Activated CD8-positive, alpha-beta memory T cell treated with anti-CD3 and anti-CD28 coated beads, Interleukin-2, amount 50 U/mL, for 24 hours (primary cell): ENCODE measurements at regions not wholly inside any gene's neighbourhood (a gene's known extent, or its start where the extent isn't known, plus 50 kb on each side); places are given as distances from the start of the nearest gene placed in this dataset.

Experiments
- DNase-seq: peaks from one replicate; pipeline ENCODE4 v3.0.0-alpha.2; 2020; ENCODE audit errors: extremely low read depth

DNA sequence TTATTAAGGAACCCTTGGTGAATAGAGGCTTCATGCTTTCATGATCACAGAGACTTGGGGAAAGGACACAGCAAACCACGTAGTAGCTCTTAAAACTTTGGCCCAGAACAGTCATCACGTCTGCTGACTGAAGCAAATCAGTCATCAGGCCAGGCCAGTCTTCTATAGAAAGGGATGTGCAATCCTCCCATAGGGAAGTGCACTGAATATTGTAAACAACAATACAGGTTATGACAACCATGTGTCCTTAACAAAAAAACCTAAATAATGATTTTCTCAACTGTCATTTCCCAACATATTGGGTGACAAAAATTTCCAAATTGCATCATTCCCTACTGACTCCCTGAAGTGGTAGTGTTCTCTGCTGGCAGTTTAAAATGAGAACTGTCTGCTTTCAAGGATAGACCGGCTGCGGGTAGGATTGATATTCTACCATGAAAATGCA lies 388.2 kb upstream of the CITED2 start:
- no peak for DNase-seq

DNA sequence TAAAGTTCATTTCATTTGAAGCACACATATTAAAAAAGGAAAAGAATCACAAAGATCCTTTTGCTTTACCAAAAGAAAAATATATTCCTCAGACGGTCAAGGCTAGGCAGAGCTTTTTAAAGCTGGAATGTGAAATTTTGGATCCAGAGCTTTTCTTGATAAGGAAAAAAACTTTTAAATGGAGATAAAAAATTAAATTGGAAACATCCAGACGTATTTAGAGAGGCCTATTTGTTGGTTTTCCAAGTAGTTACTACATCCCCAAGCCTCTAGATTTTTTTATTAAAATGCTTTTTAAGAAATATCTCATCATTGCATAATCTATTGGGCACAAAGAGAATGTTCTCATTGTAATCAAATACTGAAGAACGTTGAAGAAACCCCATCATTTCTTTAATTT lies 385.7 kb upstream of the CITED2 start:
- no peak for DNase-seq

DNA sequence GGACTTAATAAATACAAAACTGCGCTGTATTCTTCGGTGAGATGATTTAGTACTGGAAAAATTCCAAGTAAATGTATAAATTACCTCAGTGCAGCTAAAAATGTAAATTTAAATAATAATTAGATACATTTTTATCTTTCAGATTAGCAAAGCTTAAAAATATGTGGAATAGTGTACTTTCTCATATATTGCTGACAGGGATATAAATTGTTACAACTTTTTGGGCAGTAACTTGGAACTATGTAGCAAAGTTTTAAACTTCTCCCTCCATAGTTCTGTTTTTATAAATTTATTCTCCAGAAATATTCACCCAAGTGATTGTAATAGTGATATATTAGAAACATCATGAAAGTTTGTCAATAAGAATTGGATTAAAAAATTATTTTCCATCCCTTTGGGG lies 384.6 kb upstream of the CITED2 start:
- DNase-seq, result no peak

DNA sequence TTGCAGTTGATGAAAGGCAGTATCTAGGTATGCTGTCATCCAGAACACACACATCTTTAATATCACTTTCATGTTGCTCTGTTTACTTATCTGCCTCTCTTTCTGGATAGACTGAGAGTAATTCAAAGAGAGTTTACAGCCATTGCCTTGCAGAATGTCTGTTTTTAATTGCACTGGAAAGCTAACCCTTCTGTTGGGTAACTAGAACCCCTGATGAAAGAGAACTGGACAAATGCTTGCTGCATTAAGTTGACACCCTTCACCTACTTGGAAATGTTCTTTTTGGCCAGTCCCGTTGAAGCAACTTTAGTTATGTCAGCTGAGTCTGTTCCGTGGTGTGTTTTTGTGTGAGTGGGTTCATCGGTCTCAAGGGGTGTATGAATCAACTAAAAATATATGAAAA lies 383.8 kb upstream of the CITED2 start:
- DNase-seq, result no peak

DNA sequence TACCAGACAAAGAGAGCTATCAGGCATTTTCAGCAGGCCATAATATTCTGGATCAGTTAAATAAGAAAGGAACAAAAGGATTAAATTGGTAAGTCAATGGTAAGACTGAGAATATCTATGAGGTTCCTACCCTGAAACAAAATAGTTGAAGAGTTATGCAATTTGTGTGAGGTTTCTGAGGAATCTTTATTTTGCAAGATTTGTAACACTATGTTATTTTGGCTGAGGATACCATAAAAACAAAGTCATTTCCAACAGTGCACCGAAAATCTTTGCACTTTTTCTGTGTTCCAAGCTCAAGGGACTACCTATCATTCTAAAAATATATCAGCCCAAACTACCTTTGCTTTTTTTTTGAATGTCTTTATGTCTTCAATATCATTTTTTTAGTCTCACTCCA lies 383.3 kb upstream of the CITED2 start:
- DNase-seq, result no peak

DNA sequence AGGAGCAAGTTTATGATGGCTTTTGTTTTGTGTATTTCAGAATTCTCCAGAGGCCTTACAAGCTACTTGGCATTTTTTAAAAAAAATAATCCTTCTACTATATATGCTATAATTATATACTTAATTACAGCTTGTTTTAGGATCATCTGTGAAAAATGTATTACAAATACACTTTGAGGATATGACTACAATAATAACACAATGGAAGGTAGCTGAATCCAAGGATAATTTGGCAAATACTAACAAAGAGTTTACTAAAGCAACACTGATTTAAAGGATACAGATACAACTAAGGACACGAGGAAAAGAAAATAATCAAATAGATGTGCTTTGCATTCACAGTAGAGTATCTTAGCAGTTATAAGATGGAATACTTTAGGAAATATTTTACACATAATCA lies 381.9 kb upstream of the CITED2 start:
- DNase-seq, result no peak

DNA sequence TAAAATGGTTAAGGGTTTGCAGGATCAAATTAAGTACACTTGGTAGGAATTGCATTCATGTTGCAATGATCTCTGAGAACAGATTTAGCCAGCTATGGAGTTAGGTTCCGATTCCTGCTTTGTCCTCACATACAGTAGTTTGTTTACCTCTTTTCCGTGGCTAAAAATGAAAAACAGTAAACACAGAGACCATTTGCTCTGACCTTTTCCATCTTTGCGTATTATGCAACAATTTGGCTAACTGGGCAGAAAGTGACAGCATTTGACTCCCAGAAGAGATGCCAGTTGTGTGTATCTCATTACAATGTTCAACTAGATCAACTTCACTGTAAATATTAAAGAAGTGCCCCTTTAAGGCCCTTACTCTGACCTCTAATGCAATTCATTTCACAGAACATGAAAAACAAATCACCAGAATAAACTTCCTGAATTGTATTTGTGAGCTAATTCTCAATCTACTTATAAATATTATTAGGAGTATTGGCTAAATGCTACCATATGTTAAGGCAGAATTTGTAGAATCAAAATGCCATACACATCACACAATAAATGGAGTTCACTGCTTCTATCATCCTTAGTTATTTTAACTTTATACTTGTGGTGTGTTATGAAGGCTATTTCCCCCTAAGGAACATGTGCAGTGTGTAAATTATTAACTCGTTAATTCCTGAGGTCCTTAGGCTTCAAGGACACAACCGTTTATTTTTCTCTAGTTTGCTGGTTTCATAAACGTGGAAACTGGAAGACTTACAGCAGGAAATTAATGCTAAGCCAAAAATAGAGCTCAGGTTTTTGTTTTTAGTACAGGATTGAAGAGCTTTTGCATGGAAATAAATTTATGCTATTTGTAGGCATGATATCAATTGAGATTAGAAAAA lies 380.7 kb upstream of the CITED2 start:
- no peak for DNase-seq

DNA sequence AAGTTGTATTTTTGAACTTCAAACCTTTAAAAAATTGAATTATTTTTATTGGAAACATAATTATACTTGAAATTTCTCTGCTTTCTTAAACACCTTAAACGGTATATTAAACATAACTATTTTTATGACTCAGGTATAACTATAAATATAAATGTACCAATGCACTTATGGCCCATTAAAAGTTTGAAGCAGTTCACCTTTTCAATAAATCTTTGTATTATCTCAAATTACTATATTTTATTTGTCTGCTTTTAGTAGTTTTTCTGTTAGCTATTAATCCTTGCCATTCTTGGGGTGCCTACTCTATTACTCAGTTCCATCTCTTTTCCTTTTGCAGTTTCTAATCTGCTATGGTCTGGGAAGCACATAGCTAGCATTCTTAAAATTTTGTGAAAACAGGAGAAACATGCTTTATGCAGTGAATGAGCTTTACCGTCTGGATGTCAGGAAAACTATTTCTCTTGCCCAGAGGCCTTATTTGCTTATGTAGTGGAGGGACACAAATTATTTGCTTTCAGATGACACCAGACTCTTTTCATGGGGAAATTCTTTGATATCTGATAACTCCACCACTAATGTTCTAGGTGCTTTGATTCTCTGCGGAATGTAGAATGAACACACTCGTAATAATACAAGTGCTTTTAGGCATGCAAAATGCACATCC lies 378.9 kb upstream of the CITED2 start:
- no peak for DNase-seq

DNA sequence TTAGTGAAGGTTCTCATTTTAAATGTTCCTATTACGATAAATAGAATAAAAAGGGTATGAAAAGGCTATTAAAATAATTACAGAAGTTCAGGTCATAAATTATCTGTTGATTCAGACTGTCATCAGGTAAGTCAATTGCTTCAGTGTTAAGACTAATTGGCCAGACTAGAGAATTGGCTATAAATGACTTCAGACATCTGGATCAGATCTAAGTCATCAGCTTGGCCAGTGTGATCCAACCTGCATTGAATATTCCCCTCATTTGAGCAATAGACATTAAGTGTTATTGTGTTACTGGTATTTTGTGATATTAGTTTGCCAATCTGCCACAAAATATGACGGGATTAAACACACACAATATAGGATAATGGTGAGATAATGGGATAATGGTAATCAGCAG lies 377.6 kb upstream of the CITED2 start:
- DNase-seq, result no peak

DNA sequence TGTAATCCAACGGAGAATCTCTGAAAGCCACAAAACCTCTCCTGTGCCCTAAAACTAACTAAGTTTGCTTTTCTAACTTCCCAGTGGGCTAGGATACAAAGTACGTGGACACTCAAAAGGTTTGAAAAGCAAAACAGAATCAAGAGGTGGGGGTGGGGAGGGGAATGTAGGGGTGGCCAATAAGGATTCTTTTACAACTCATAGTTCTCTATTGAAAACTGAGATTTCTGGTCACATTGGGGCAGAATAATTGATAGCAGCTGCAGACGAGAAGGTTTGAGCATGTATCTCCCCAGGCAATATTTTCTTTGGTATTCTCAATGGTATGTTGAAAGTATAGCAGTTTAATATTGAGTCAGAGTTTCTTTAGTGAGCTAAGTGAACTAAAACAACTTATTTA lies 376.7 kb upstream of the CITED2 start:
- DNase-seq, result no peak

DNA sequence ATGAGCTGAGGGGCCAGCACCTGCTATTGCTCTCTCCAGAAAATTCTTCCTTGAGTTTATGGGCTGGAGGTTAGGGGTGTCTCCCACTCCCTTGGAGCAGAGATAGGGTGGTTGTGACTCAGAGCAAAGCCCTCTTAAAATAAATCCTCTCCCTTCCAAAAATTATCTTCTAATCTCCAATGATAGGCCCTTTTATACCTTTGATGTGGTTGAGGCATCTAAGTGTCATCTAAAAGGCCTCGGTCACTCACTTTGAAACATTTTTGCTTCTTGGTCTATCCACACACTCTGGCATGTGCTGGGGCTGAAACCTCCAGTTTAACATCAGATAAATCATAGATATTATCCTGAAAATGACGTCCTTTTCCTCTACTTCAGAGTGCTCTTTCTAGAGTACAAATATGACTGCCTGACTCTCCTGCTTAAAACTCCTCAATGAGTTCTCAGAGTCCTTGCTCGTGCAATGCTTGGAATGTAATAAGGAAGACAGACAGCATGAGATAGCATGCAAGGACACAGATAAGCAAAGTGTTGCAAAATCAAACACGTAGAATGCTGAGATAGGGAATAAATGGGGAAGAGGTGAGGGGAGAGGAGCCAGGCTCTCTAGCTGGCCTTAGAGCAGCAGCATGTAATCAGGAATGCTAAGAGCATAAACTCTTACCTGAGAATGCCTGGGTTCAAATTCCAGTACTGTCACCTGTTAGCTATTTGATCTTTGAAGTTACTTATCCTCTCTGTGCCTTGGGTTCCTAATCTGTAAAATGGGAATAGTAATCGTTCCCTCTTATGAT lies 374.1 kb upstream of the CITED2 start:
- DNase-seq, result no peak

DNA sequence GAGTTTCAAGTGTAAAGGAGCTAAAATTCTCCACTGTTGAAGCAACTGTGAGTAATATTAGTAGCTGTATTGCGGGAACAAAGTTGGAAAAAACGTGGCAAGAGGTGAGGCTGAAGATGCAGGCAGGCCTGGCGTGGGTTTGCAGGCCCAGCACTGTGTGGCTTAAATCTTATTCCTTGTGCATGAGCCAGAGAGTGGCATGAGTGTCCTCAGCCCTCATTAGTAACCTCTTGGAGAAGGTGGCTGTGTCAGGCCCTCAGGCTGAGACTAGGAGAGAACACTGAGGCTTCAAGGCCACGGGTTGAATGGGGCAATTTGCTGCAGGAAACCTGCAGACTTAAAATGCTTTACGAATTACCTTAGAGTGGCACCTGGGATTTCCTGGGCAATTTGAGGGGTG lies 372.7 kb upstream of the CITED2 start:
- no peak for DNase-seq

DNA sequence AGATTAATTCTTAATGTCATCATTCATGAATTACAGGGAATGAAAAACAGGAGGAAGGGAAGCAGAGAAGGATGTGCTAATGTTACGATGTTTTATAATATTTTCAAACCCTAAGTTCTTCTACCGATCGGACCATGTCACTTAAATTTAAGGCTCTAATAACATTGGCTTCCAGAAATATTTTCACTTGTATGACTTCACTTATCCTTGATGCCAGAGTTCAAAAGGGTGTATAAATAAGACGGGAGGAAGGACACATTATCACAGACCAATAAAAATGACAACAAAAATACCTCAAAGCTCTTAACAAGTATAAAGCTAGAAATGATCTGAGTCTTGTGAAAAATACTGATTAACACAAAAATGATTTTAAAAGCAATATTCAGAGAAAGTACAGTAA lies 370.4 kb upstream of the CITED2 start:
- no peak for DNase-seq

DNA sequence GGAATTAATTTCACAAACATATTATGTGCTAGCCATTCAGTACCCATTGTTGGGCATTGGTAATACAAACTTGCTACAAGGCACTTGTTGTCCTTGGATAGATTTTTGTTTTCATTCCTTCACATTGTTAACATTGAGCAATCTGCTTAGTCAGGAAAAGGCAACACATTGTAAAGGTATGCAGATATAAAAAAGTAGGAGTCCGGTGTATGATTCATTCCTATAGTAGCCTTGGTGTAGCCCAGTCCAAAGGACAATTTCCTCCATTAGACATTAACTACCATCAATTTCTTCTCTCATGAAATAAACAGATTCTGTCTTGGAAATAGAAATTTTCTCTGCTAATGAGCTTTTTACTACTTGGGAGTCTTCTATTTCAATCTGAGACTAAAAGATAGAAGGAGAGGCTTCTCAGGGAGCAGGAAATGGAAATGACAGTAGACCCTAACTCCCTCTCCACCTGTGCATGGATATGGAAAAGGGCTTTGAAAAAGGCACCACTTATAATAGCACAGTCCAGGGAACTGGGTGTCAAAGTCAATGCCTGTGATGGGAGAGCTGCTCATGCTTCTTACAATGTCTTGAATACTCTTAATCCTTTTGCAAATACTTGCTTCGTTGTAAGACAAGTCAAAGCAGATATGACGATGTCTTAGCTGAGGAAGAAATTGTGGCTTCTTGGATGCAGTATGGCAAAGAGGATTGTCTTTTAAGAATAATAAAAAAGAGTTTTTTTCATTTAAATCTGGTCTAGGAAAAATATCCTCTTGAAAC lies 369.4 kb upstream of the CITED2 start:
- DNase-seq, result no peak

DNA sequence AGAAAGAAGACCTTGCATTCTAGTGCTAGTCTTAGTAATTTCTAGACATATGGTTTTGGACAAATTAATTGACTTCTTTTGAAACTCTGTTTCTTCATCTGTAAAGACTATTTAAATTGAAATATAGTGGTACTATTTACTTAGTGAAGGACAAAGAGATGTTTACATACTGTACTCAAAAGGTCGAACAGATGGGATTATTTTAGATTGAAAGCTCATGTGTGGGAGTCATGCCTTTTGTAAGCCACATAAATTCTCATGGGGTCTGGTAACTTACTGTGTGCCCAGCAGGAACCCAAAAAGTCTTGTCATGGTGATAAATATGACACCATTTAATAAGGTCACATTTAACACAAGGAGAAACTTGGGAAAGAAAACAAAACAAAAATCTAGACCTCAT lies 368.2 kb upstream of the CITED2 start:
- DNase-seq, result no peak

DNA sequence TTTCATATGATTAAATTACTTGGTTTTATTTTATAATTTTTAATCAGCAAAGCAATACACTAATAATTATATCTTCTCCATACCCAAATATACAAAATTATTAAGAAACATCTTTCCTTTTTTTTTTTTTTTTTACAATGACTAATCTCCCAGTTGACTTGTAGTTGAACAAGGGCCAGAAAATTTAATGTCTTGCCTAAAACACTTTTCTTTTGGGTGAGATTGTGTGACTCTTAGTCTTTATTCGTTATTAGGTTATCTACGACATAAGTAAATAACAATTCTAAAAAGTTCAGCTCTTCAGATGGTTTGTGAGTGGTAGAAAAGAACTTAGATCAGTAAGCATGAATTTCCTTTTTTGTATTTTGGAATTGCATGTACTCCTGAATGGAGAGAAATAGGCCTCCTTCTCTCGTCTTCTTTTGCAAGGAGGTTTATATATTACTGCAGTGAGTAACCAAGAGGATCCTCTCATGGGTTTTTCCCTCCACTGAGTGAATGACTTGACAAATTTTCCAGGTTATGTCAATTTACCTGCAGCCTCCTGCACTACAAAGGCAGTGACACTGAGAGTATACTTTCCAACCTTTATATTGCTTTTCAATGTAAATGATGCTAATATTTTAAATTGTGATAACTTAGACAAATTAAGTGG lies 364.5 kb upstream of the CITED2 start:
- DNase-seq, result no peak

DNA sequence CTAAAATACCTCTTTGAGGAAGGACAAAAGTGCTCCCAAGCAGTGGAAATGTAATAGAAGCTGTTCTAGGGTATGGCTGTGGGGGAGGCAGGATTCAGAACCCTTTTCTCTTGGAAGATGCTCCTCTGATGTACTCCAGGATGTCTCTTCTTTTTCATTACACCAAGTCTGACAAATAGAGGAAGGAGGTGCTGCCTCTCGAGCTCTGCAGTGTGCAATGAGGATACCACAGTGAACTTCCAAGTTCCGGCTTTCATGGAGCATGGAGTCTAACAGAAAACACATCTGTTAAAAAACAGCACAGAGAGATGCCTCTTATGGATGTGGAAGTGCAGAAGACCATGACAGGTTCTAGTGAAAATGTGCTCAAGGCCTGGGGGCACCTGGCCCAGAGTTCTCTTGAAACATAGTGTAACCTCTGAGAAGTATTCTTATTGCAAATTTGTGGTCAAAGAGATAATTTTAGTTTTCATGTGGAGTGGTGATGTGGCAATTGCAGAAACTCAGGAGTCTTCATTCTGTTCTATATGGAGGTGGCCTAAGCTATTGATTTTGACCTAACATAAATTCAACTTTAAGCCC lies 362.0 kb upstream of the CITED2 start:
- no peak for DNase-seq

DNA sequence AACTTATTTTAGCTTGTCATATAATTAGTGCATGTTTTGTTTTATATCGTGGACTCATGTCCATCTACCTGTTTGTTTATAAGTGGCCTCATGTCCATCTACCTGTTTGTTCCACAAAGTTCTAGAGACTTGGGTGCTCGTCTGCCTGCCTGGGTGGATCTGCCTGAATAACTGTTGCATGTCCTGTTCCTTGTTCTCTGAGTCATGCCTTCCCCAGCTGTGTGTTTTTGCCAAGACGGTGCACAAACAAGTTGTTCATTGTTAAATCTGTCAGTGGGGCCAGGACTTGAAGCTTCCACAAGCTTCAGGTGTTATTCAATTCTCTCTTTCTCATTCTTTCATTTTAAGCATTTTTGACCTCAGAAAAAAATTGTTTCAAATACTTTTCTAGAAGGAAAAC lies 358.0 kb upstream of the CITED2 start:
- no peak for DNase-seq

DNA sequence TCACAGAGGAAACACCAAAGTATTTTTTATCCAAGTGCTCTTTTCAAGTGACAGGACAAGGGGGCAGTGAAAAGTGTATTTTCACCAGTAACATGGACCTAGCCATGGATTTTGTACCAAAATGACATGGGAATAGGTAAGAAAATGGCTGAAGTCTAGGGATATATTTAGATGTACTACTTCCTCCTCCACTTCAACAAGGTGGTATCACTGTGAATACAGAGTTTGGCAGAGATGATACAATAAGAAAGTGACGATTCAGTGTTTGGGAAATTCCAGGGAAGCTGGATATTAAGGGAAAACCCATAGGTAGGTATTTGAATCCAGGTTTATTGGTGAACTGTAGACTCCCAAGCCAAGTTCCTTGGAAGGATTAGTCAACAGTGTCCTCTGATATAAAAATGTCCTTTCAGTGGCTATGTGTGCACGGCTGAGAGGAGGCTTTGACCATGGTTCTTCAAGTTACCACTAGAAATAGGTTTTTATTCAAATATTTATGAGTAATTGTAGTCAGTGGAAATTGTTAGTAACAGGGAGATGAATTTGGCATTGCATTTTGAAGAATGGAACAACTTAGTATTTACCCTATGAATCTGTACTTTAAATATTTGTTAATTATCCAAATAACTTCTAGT lies 356.0 kb upstream of the CITED2 start:
- no peak for DNase-seq

DNA sequence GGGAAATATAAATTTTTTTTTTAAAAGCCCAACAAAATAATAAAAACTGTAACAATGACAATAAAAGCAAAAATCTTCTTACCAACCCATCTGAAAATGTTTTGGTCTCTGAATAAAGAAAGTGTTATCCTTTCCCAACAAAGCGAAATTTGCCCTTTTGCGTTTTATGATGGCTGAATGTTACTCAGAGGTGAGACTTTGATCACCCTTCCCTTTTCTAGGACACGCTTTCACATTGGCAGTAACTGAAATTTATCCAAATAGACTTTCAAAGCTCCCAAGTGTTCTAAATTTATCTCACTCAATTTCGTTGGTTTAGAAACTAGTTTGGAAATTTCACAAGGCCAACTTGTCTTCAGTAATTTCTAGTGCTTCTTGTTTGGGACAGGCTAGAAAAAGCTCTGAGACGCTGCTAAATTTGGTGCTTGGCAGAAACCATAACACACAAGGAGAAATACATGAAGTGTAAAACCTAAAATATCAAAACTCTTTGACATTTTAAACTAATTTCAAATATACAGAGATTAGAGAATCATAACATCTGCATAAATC lies 354.5 kb upstream of the CITED2 start:
- no peak for DNase-seq
